ENCODE measurements at regions not wholly inside any gene's neighbourhood (a gene's known extent, or its start where the extent isn't known, plus 50 kb on each side); places are given as distances from the start of the nearest gene placed in this dataset.

DNA sequence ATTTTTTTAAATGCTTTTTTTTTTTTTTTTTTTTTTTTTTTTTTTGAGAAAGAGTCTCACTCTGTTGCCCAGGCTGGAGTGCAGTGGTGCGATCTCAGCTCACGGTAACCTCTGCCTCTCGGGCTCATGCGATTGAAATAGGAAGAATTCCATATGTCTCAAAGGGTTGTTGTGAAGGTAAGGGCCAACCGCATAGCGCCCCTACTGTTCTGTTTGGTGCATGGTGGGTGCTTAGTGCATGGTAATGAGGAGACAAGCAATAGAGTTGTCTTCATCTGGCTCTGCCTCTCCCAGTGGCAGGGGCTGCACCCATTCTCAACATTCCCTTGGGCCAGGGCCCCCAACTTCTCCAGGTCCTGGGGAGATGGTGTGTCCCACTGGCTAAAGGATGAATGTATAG, 68.7 kb downstream of the RASL11A start:
- H3K27me3 ChIP-seq = no peaks in the 10 kb centered on the region
- H3K4me1 ChIP-seq (ENCODE audit: insufficient read depth) = no peaks in the 10 kb centered on the region
- no peaks in the 10 kb centered on the region for H3K9me3 ChIP-seq (ENCODE audit: low read depth)
- H3K27ac ChIP-seq = no peak overlapping the region
- no peak overlapping the region for H3K4me3 ChIP-seq
- WGBS (ENCODE audit: low lambda C conversion rate, missing lambda C conversion rate) = 15% methylated on average over 6 of the region's 6 CpGs
- no peaks in the 10 kb centered on the region for H3K36me3 ChIP-seq (replicated peaks; ENCODE audit: insufficient read depth, low read depth)
- H2AFZ ChIP-seq = no peak overlapping the region
- TF ChIP-seq EZH2phosphoT487 (IDR thresholded peaks at IDR 0.05; ENCODE audit: low read depth, severe bottlenecking, unreplicated experiment) (no peak), EZH2 (IDR thresholded peaks at IDR 0.05; ENCODE audit: borderline replicate concordance) (no peak), CTCF (IDR thresholded peaks at IDR 0.05; ENCODE audit: poor library complexity) (peak; percentile 46)
- H3K79me2 ChIP-seq = no peaks in the 10 kb centered on the region
- H4K20me1 ChIP-seq (ENCODE audit: insufficient read depth, poor library complexity, severe bottlenecking) = no peaks in the 10 kb centered on the region
- H3K9me2 ChIP-seq (replicated peaks; ENCODE audit: insufficient read depth) = no peaks in the 10 kb centered on the region
- peak; percentile 50 for DNase-seq (ENCODE audit: low spot score)
- no peak overlapping the region for H3K4me2 ChIP-seq

- TF ChIP-seq CTCF (IDR thresholded peaks at IDR 0.05; ENCODE audit: poor library complexity) (no peak), EZH2phosphoT487 (IDR thresholded peaks at IDR 0.05; ENCODE audit: low read depth, severe bottlenecking, unreplicated experiment) (no peak), EZH2 (IDR thresholded peaks at IDR 0.05; ENCODE audit: borderline replicate concordance) (no peak)
- H3K9me2 ChIP-seq (replicated peaks; ENCODE audit: insufficient read depth) = no peaks in the 10 kb centered on the region
- no peaks in the 10 kb centered on the region for H4K20me1 ChIP-seq (ENCODE audit: insufficient read depth, poor library complexity, severe bottlenecking)
- H3K27ac ChIP-seq = no peak overlapping the region
- H3K36me3 ChIP-seq (replicated peaks; ENCODE audit: insufficient read depth, low read depth) = no peaks in the 10 kb centered on the region
- H3K4me2 ChIP-seq = no peak overlapping the region
- no peak overlapping the region for H3K4me3 ChIP-seq
- no peaks in the 10 kb centered on the region for H3K9me3 ChIP-seq (ENCODE audit: low read depth)
- no peaks in the 10 kb centered on the region for H3K4me1 ChIP-seq (ENCODE audit: insufficient read depth)
- WGBS (ENCODE audit: low lambda C conversion rate, missing lambda C conversion rate) = 65% methylated on average over 6 of the region's 6 CpGs
- H2AFZ ChIP-seq = no peak overlapping the region
- no peaks in the 10 kb centered on the region for H3K27me3 ChIP-seq
- no peaks in the 10 kb centered on the region for H3K79me2 ChIP-seq
- DNase-seq (ENCODE audit: low spot score) = no peak
Observed at GRCh38 chr13:27341616-27342015, 71.0 kb downstream of the RASL11A start.

DNA sequence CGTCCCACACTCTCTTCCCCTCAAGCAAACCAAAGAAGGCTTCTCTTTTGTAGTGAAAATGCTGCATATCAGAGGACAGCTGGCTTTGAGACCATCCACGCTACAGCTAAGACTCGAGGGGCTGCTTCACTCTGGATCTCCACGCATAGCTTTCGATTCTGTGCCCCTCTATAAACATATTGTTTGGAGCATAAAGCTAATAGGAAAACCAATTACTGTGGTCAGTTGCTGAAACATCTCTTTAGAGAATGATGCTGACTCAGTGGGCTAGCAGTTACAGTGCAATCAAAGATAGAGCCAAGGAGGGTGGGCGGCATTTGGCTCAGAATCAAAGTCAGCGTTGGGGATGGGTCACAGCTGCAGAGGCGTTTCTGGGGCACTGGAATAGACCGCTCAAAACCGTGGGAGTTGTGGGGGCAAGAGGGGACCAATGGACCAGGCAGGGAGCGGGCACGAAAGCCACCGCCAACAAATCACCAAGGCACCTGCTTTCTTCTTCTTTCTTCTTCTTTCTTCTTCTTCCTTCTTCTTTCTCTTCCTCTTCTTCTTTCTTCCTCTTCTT, 76.7 kb downstream of the RASL11A start:
- no peaks in the 10 kb centered on the region for H3K36me3 ChIP-seq (replicated peaks; ENCODE audit: insufficient read depth, low read depth)
- no peaks in the 10 kb centered on the region for H3K27me3 ChIP-seq
- no peak overlapping the region for H3K4me3 ChIP-seq
- no peak for TF ChIP-seq CTCF (IDR thresholded peaks at IDR 0.05; ENCODE audit: poor library complexity)
- TF ChIP-seq EZH2 (IDR thresholded peaks at IDR 0.05; ENCODE audit: borderline replicate concordance) = no peak
- no peak for TF ChIP-seq EZH2phosphoT487 (IDR thresholded peaks at IDR 0.05; ENCODE audit: low read depth, severe bottlenecking, unreplicated experiment)
- H2AFZ ChIP-seq = no peak overlapping the region
- H3K9me2 ChIP-seq (replicated peaks; ENCODE audit: insufficient read depth) = no peaks in the 10 kb centered on the region
- WGBS (ENCODE audit: low lambda C conversion rate, missing lambda C conversion rate) = 74% methylated on average over 13 of the region's 13 CpGs
- no peaks in the 10 kb centered on the region for H4K20me1 ChIP-seq (ENCODE audit: insufficient read depth, poor library complexity, severe bottlenecking)
- H3K4me2 ChIP-seq = no peak overlapping the region
- H3K79me2 ChIP-seq = no peaks in the 10 kb centered on the region
- H3K4me1 ChIP-seq (ENCODE audit: insufficient read depth) = no peaks in the 10 kb centered on the region
- H3K9me3 ChIP-seq (ENCODE audit: low read depth) = no peaks in the 10 kb centered on the region
- H3K27ac ChIP-seq = no peak overlapping the region
- DNase-seq (ENCODE audit: low spot score) = no peak

- Histone ChIP-seq H4K20me1 (ENCODE audit: insufficient read depth, poor library complexity, severe bottlenecking) (no peaks in the 10 kb centered on the region), H3K9me3 (ENCODE audit: low read depth) (no peaks in the 10 kb centered on the region), H3K4me1 (ENCODE audit: insufficient read depth) (no peaks in the 10 kb centered on the region), H3K9me2 (replicated peaks; ENCODE audit: insufficient read depth) (no peaks in the 10 kb centered on the region), H3K36me3 (replicated peaks; ENCODE audit: insufficient read depth, low read depth) (no peaks in the 10 kb centered on the region), H2AFZ (no peak overlapping the region), H3K27me3 (no peaks in the 10 kb centered on the region), H3K4me3 (no peak overlapping the region), H3K4me2 (no peak overlapping the region), H3K27ac (no peak overlapping the region), H3K79me2 (no peaks in the 10 kb centered on the region)
- DNase-seq (ENCODE audit: low spot score) = no peak
- TF ChIP-seq EZH2phosphoT487 (IDR thresholded peaks at IDR 0.05; ENCODE audit: low read depth, severe bottlenecking, unreplicated experiment) = no peak
- no peak for TF ChIP-seq CTCF (IDR thresholded peaks at IDR 0.05; ENCODE audit: poor library complexity)
- TF ChIP-seq EZH2 (IDR thresholded peaks at IDR 0.05; ENCODE audit: borderline replicate concordance) = no peak
- 67% methylated on average over 6 of the region's 6 CpGs for WGBS (ENCODE audit: low lambda C conversion rate, missing lambda C conversion rate)
Observed at GRCh38 chr13:27348461-27348860, 76.0 kb upstream of the GTF3A start.

Measured in hepatocyte (in vitro differentiated cells).